Gastroesophageal sphincter (tissue), 4 donors: ENCODE measurements at regions not wholly inside any gene's neighbourhood (a gene's known extent, or its start where the extent isn't known, plus 50 kb on each side); places are given as distances from the start of the nearest gene placed in this dataset.
A peak's percentile ranks its signal among the peaks of the same experiment; 100 is the strongest.

Experiments
- ATAC-seq: fragments of 150-250 bp; one replicate; pipeline ENCODE4 v1.9.1; 2016; ENCODE audit warnings: mild to moderate bottlenecking, moderate library complexity
- H3K27ac ChIP-seq, 4 donors: fragments of 200-600 bp; sonication (generic) in 3 of 4; 1 replicate in 3 of 4; 2 replicates in 1 of 4; pipeline ENCODE4 v1.5.1; 2016 to 2019
- H3K27me3 ChIP-seq: fragments of 200-600 bp; sonication (generic); one replicate; pipeline ENCODE4 v1.5.1; 2019
- H3K36me3 ChIP-seq, 2 donors: fragments of 200-600 bp; sonication (generic); one replicate each; pipeline ENCODE4 v1.5.1; 2019; ENCODE audit warnings: control low read depth in 1 of 2
- H3K4me1 ChIP-seq, 3 donors: fragments of 200-600 bp; sonication (generic); 1 replicate in 2 of 3; 2 replicates in 1 of 3; pipeline ENCODE4 v1.5.1; 2016 to 2019; ENCODE audit warnings: control low read depth in 2 of 3
- H3K4me3 ChIP-seq, 2 donors: fragments of 200-600 bp; sonication (generic); one replicate each; pipeline ENCODE4 v1.5.1; 2019; ENCODE audit warnings: mild to moderate bottlenecking in 1 of 2, moderate library complexity in 1 of 2
- H3K9me3 ChIP-seq, 3 donors: fragments of 200-600 bp; sonication (generic); one replicate each; pipeline ENCODE4 v1.5.1; 2017 to 2019; ENCODE audit warnings: control low read depth in 2 of 3
- EP300 ChIP-seq: sonication (generic); formaldehyde crosslinking; IDR thresholded peaks from one replicate; pipeline ENCODE4 v1.6.1; 2017; ENCODE audit warnings: antibody characterized with exemption, mild to moderate bottlenecking
- POLR2A ChIP-seq, 2 donors: fragments of 450-650 bp; IDR thresholded peaks; one replicate each; pipeline ENCODE4 v1.6.1; 2017; ENCODE audit warnings: antibody characterized with exemption in 2 of 2, mild to moderate bottlenecking in 2 of 2, moderate library complexity in 1 of 2
- POLR2AphosphoS5 ChIP-seq: sonication (generic); formaldehyde crosslinking; IDR thresholded peaks from one replicate; pipeline ENCODE4 v1.6.1; 2017; ENCODE audit warnings: antibody characterized with exemption
- WGBS, 2 donors: methylation state at CpG; one replicate each; pipeline ENCODE4 v1.1.5; 2018; ENCODE audit warnings: low coverage in 1 of 2; 5-methylcytosine and 5-hydroxymethylcytosine counted together
- TF ChIP-seq, protein P1 (sequence below), 4 experiments: fragments of 200-600 bp in 2 of 4; fragments of 450-650 bp in 2 of 4; sonication (generic) in 1 of 4; IDR thresholded peaks; one replicate each; pipeline ENCODE4 v1.5.1; 2017 to 2019; ENCODE audit warnings: antibody characterized with exemption in 4 of 4, mild to moderate bottlenecking in 2 of 4, moderate library complexity in 2 of 4

DNA sequence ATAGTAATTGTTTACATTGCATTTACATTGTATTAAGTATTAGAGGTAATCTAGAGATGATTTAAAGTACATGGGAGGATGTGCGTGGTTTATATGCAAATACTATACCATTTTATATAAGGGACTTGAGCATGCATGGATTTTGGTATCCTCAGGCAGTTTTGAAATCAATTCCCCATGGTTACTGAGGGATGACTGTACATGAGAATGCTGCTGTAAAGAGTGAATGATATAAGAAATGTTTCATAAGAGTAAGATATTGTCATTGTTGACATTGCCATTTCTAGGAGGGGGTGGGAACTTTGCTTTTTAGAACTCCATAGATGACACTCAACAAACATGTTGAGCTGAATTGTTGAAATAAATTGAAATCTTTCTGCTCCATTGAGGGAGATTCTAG lies 185.0 kb downstream of the SEMA6A start:
- Histone ChIP-seq H3K27ac (no peak overlapping the region), H3K27me3 (no peaks in the 10 kb centered on the region), H3K4me1 (peaks cover 0 to 9% (median 0%) of the 10 kb centered on the region in 3 donors), H3K4me3 (no peak overlapping the region), H3K9me3 (no peaks in the 10 kb centered on the region), H3K36me3 (no peaks in the 10 kb centered on the region)
- TF ChIP-seq POLR2A (IDR thresholded peaks at IDR 0.05) (no peak), POLR2AphosphoS5 (no peak), EP300 (no peak)
- TF ChIP-seq, protein P1, sequence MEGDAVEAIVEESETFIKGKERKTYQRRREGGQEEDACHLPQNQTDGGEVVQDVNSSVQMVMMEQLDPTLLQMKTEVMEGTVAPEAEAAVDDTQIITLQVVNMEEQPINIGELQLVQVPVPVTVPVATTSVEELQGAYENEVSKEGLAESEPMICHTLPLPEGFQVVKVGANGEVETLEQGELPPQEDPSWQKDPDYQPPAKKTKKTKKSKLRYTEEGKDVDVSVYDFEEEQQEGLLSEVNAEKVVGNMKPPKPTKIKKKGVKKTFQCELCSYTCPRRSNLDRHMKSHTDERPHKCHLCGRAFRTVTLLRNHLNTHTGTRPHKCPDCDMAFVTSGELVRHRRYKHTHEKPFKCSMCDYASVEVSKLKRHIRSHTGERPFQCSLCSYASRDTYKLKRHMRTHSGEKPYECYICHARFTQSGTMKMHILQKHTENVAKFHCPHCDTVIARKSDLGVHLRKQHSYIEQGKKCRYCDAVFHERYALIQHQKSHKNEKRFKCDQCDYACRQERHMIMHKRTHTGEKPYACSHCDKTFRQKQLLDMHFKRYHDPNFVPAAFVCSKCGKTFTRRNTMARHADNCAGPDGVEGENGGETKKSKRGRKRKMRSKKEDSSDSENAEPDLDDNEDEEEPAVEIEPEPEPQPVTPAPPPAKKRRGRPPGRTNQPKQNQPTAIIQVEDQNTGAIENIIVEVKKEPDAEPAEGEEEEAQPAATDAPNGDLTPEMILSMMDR (IDR thresholded peaks at IDR 0.05) = no peak
- no peak for ATAC-seq
- 88 to 100% methylated on average over 1 of the region's 1 CpG for WGBS, 2 donors

DNA sequence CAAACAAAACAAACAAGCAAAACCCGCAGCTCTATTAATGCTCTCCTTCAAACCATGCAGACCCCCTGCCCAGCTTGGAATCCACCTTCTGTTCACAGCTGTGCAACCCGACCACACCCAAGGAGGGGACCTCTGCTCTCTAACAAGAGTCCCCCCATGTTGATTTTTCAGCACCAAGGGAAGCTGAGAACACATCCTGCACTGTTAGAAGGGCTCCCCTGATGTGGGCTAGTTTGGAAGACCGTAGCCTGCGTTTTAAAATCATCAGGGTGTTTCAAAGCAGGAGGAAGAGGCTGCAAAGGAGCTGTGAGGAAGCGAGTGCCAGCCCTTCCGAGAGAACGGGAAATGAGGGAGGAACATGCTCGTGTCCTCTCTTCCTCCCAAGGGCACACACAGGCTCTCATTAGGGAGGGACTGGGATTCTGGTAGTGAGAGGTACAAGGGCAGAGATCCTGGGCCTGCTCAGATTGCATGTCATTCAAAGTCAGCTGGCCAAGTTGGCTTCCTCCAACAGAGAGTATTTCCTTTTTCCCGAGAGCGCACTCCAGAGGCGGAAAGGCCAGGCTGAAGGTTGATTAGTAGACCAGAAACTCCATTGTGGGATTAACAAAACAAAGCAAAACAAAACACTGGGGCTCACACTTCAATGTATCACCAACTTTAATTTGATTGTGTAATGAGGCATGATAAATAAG lies 185.9 kb downstream of the SEMA6A start:
- no peaks in the 10 kb centered on the region for H3K36me3 ChIP-seq
- 79 to 82% methylated on average over 5 to 11 of the region's 11 CpGs for WGBS, 2 donors
- H3K4me3 ChIP-seq = no peak overlapping the region
- peaks cover 0 to under 1% (median 0%) of the 10 kb centered on the region in 3 donors for H3K4me1 ChIP-seq
- peak; percentile 56 for ATAC-seq
- no peaks in the 10 kb centered on the region for H3K27me3 ChIP-seq
- H3K27ac ChIP-seq = no peak overlapping the region
- no peak for TF ChIP-seq POLR2AphosphoS5
- TF ChIP-seq, protein P1 (IDR thresholded peaks at IDR 0.05) = no peak
- no peak for TF ChIP-seq POLR2A (IDR thresholded peaks at IDR 0.05)
- TF ChIP-seq EP300 = no peak
- H3K9me3 ChIP-seq = no peaks in the 10 kb centered on the region

DNA sequence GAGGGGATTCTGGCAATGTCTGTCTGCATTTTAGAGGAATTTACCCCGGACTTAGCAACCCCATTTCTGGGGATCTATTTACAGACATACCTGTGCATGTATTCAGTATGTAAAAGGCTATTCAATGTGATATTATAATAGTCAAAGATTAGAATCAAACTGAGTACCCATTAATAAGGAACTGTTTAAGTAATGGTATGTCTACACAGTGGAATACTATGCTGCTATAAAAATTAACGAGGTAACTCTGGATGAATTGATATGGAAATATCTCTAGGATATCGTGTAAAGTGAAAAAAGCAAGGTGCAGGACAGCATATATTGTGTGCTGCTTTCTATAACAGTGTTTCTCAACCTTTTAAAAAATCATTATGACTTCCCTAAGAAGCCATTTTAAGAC lies 186.9 kb downstream of the SEMA6A start:
- ATAC-seq = no peak
- WGBS, 2 donors = 92 to 100% methylated on average over 3 of the region's 3 CpGs

DNA sequence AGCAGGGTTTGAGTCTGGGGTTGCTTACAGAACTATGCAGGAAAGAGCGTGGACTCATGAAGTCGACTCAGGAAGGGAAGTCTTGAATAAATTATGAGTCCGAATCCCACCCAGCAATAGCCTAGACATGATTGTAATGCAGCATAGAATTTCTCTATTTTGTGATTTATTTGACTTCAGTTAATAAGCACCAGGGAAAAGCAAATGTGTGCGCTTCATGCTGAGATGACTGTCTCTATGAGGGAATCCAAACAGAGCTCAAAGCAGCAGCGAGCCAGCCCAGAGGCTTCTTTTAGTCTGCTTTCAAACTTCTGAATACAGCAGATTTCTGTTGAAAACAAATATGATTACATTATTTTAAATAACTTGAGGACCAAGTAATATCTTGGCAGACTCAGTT lies 188.0 kb downstream of the SEMA6A start:
- Histone ChIP-seq H3K27ac (no peak overlapping the region), H3K4me1 (no peaks in the 10 kb centered on the region), H3K36me3 (no peaks in the 10 kb centered on the region), H3K27me3 (no peaks in the 10 kb centered on the region), H3K4me3 (no peak overlapping the region), H3K9me3 (no peaks in the 10 kb centered on the region)
- TF ChIP-seq POLR2A (IDR thresholded peaks at IDR 0.05) (no peak), POLR2AphosphoS5 (no peak), EP300 (no peak)
- TF ChIP-seq, protein P1 (IDR thresholded peaks at IDR 0.05) = no peak
- 90% methylated on average over 5 of the region's 5 CpGs; no CpG with 5 or more reads in 1 of the 2 donors for WGBS, 2 donors
- ATAC-seq = no peak

More for the DNA sequence above, 186.9 kb downstream of the SEMA6A start:
- Histone ChIP-seq H3K36me3 (no peaks in the 10 kb centered on the region), H3K4me1 (no peaks in the 10 kb centered on the region), H3K27ac (no peak overlapping the region), H3K4me3 (no peak overlapping the region), H3K27me3 (no peaks in the 10 kb centered on the region), H3K9me3 (no peaks in the 10 kb centered on the region)
- TF ChIP-seq, protein P1 (IDR thresholded peaks at IDR 0.05) = no peak
- TF ChIP-seq POLR2AphosphoS5 (no peak), EP300 (no peak), POLR2A (IDR thresholded peaks at IDR 0.05) (no peak)

DNA sequence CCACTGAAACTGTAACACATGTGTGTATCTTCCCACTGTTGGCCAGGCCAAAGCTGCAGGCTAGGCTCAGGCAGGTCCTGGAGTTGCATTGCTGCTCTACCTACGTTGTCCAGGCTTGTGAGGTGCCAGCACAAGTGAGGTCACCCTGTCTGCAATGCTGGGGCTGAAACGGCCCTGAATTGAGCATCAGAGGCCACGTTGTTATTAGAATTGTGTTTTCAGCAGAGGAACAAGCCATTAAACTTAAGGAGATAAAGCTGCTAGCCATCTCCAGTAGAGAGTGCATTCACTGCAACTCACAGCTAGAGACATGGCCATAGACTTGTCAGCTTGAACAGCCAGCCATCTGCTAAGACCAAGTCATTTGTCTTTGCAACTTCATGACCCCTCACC lies 191.8 kb downstream of the SEMA6A start:
- Histone ChIP-seq H3K4me1 (no peaks in the 10 kb centered on the region), H3K27me3 (no peaks in the 10 kb centered on the region), H3K4me3 (no peak overlapping the region), H3K27ac (no peak overlapping the region), H3K36me3 (no peaks in the 10 kb centered on the region), H3K9me3 (no peaks in the 10 kb centered on the region)
- WGBS, 2 donors = 34% methylated on average over 2 of the region's 3 CpGs; no CpG with 5 or more reads in 1 of the 2 donors
- no peak for TF ChIP-seq EP300
- TF ChIP-seq, protein P1 (IDR thresholded peaks at IDR 0.05) = no peak
- no peak for TF ChIP-seq POLR2A (IDR thresholded peaks at IDR 0.05)
- TF ChIP-seq POLR2AphosphoS5 = no peak
- no peak for ATAC-seq
